ENCODE measurements at regions not wholly inside any gene's neighbourhood (a gene's known extent, or its start where the extent isn't known, plus 50 kb on each side); places are given as distances from the start of the nearest gene placed in this dataset.

GRCh38 chr21:22649246-22649645, 1651.0 kb downstream of the NCAM2 start:
- Histone ChIP-seq H3K4me3 (ENCODE audit: low read length) (no peak overlapping the region), H3K9me3 (ENCODE audit: control insufficient read depth in 1 of 2, insufficient read depth in 1 of 2, low read length in 2 of 2) (no peaks in the 10 kb centered on the region), H3K4me1 (ENCODE audit: insufficient read depth, low read length) (no peaks in the 10 kb centered on the region), H3K36me3 (ENCODE audit: insufficient read depth, low read length) (no peaks in the 10 kb centered on the region), H3K27ac (ENCODE audit: low read depth in 1 of 2, low read length in 2 of 2) (no peak overlapping the region), H3K27me3 (ENCODE audit: control insufficient read depth in 1 of 2, insufficient read depth in 2 of 2, low read length in 2 of 2) (no peaks in the 10 kb centered on the region)
- TF ChIP-seq, protein P1, sequence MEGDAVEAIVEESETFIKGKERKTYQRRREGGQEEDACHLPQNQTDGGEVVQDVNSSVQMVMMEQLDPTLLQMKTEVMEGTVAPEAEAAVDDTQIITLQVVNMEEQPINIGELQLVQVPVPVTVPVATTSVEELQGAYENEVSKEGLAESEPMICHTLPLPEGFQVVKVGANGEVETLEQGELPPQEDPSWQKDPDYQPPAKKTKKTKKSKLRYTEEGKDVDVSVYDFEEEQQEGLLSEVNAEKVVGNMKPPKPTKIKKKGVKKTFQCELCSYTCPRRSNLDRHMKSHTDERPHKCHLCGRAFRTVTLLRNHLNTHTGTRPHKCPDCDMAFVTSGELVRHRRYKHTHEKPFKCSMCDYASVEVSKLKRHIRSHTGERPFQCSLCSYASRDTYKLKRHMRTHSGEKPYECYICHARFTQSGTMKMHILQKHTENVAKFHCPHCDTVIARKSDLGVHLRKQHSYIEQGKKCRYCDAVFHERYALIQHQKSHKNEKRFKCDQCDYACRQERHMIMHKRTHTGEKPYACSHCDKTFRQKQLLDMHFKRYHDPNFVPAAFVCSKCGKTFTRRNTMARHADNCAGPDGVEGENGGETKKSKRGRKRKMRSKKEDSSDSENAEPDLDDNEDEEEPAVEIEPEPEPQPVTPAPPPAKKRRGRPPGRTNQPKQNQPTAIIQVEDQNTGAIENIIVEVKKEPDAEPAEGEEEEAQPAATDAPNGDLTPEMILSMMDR (IDR thresholded peaks at IDR 0.05) = no peak
- Mint-ChIP-seq H3K27ac (no peak overlapping the region), H3K27me3 (no peaks in the 10 kb centered on the region), H3K4me3 (no peak overlapping the region), H3K4me1 (ENCODE audit: low read depth) (no peaks in the 10 kb centered on the region), H3K36me3 (ENCODE audit: low read depth) (no peaks in the 10 kb centered on the region), H3K9me3 (no peaks in the 10 kb centered on the region)
- CTCF ChIA-PET = no interaction called here
- no peak for ATAC-seq (ENCODE audit: poor library complexity)
- intact Hi-C loops (cut with DNase I, micrococcal nuclease) = no loop called here
- POLR2A ChIA-PET = no interaction called here
- DNase-seq = no peak

GRCh38 chr21:22650226-22650625, 1652.0 kb downstream of the NCAM2 start:
- intact Hi-C loops (cut with DNase I, micrococcal nuclease) = no loop called here
- Mint-ChIP-seq H3K36me3 (ENCODE audit: low read depth) (no peaks in the 10 kb centered on the region), H3K4me1 (ENCODE audit: low read depth) (no peaks in the 10 kb centered on the region), H3K4me3 (no peak overlapping the region), H3K27ac (no peak overlapping the region), H3K9me3 (no peaks in the 10 kb centered on the region), H3K27me3 (no peaks in the 10 kb centered on the region)
- TF ChIP-seq, protein P1 (IDR thresholded peaks at IDR 0.05) = no peak
- CTCF ChIA-PET = no interaction called here
- Histone ChIP-seq H3K4me1 (ENCODE audit: insufficient read depth, low read length) (no peaks in the 10 kb centered on the region), H3K27me3 (ENCODE audit: control insufficient read depth in 1 of 2, insufficient read depth in 2 of 2, low read length in 2 of 2) (no peaks in the 10 kb centered on the region), H3K36me3 (ENCODE audit: insufficient read depth, low read length) (no peaks in the 10 kb centered on the region), H3K9me3 (ENCODE audit: control insufficient read depth in 1 of 2, insufficient read depth in 1 of 2, low read length in 2 of 2) (no peaks in the 10 kb centered on the region), H3K4me3 (ENCODE audit: low read length) (no peak overlapping the region), H3K27ac (ENCODE audit: low read depth in 1 of 2, low read length in 2 of 2) (no peak overlapping the region)
- ATAC-seq (ENCODE audit: poor library complexity) (no peak), DNase-seq (no peak)
- POLR2A ChIA-PET = no interaction called here

GRCh38 chr21:22657781-22658180, 1659.6 kb downstream of the NCAM2 start:
- Mint-ChIP-seq H3K4me3 (no peak overlapping the region), H3K4me1 (ENCODE audit: low read depth) (no peaks in the 10 kb centered on the region), H3K9me3 (no peaks in the 10 kb centered on the region), H3K27me3 (no peaks in the 10 kb centered on the region), H3K27ac (no peak overlapping the region), H3K36me3 (ENCODE audit: low read depth) (no peaks in the 10 kb centered on the region)
- Histone ChIP-seq H3K4me1 (ENCODE audit: insufficient read depth, low read length) (no peaks in the 10 kb centered on the region), H3K9me3 (ENCODE audit: control insufficient read depth in 1 of 2, insufficient read depth in 1 of 2, low read length in 2 of 2) (no peaks in the 10 kb centered on the region), H3K4me3 (ENCODE audit: low read length) (no peak overlapping the region), H3K36me3 (ENCODE audit: insufficient read depth, low read length) (no peaks in the 10 kb centered on the region), H3K27ac (ENCODE audit: low read depth in 1 of 2, low read length in 2 of 2) (no peak overlapping the region), H3K27me3 (ENCODE audit: control insufficient read depth in 1 of 2, insufficient read depth in 2 of 2, low read length in 2 of 2) (no peaks in the 10 kb centered on the region)
- no peak for ATAC-seq (ENCODE audit: poor library complexity)
- ChIA-PET POLR2A (no interaction called here), CTCF (no interaction called here)
- DNase-seq = no peak
- TF ChIP-seq, protein P1 (IDR thresholded peaks at IDR 0.05) = no peak
- intact Hi-C loops (cut with DNase I, micrococcal nuclease) = no loop called here

All from CD4-positive, alpha-beta T cell (primary cell).